ENCODE measurements at regions not wholly inside any gene's neighbourhood (a gene's known extent, or its start where the extent isn't known, plus 50 kb on each side); places are given as distances from the start of the nearest gene placed in this dataset.

DNA sequence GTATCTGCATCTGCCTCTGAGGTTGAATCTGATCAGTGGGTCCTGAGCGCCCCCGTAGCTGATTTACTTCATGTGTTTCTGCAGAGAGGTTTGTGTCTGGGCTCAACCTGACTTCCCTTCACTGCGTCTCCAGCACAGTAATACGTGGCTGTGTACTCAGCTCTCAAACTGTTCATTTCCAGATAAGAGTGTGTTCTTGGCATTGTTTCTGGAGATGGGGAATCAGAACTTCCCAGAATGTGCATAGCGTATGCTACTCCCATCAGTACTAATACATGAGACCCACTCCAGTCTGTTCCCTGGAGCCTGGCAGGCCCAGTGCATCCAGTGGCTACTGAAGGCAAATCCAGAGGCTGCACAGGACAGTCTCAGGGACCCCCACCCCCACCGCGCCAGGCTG is 1297.2 kb downstream of the TMEM121 start:
- TF ChIP-seq, protein P1, sequence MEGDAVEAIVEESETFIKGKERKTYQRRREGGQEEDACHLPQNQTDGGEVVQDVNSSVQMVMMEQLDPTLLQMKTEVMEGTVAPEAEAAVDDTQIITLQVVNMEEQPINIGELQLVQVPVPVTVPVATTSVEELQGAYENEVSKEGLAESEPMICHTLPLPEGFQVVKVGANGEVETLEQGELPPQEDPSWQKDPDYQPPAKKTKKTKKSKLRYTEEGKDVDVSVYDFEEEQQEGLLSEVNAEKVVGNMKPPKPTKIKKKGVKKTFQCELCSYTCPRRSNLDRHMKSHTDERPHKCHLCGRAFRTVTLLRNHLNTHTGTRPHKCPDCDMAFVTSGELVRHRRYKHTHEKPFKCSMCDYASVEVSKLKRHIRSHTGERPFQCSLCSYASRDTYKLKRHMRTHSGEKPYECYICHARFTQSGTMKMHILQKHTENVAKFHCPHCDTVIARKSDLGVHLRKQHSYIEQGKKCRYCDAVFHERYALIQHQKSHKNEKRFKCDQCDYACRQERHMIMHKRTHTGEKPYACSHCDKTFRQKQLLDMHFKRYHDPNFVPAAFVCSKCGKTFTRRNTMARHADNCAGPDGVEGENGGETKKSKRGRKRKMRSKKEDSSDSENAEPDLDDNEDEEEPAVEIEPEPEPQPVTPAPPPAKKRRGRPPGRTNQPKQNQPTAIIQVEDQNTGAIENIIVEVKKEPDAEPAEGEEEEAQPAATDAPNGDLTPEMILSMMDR (IDR thresholded peaks at IDR 0.05; ENCODE audit: insufficient read depth, low read depth, low read length): no peak
- TF ChIP-seq EZH2 (IDR thresholded peaks at IDR 0.05; ENCODE audit: insufficient read depth, low read length): no peak
